Neutrophil (primary cell): ENCODE measurements at regions not wholly inside any gene's neighbourhood (a gene's known extent, or its start where the extent isn't known, plus 50 kb on each side); places are given as distances from the start of the nearest gene placed in this dataset.

Experiments
- H3K27ac ChIP-seq: fragments of 200-600 bp; sonication (generic); 2 replicates; pipeline ENCODE4 v1.5.1; 2016; ENCODE audit warnings: mild to moderate bottlenecking, moderate library complexity
- H3K27me3 ChIP-seq: fragments of 200-600 bp; sonication (generic); 2 replicates; pipeline ENCODE4 v1.6.0; 2016; ENCODE audit warnings: mild to moderate bottlenecking
- H3K36me3 ChIP-seq: fragments of 200-600 bp; sonication (generic); 2 replicates; pipeline ENCODE4 v1.5.1; 2017
- H3K4me1 ChIP-seq, 2 experiments: fragments of 200-600 bp in 1 of 2; sonication (generic) in 1 of 2; 1 replicate in 1 of 2; 2 replicates in 1 of 2; pipeline versions ENCODE4 v1.5.1 to v1.6.1; 2013 to 2016; ENCODE audit warnings: low read depth in 1 of 2, low read length in 1 of 2, mild to moderate bottlenecking in 1 of 2, moderate library complexity in 1 of 2; ENCODE audit not compliant: control insufficient read depth in 1 of 2, insufficient read depth in 1 of 2
- H3K4me3 ChIP-seq, 2 experiments: fragments of 200-600 bp in 1 of 2; sonication (generic) in 1 of 2; 1 replicate in 1 of 2; 2 replicates in 1 of 2; pipeline ENCODE4 v1.5.1; 2013 to 2016; ENCODE audit warnings: low read depth in 1 of 2, low read length in 1 of 2, mild to moderate bottlenecking in 1 of 2, moderate library complexity in 1 of 2
- H3K9me3 ChIP-seq: fragments of 200-600 bp; sonication (generic); 2 replicates; pipeline ENCODE4 v1.5.1; 2016
- CTCF ChIP-seq: fragments of 200-600 bp; sonication (generic); IDR thresholded peaks from 2 replicates; pipeline ENCODE4 v1.5.1; 2016; ENCODE audit warnings: antibody characterized with exemption

DNA sequence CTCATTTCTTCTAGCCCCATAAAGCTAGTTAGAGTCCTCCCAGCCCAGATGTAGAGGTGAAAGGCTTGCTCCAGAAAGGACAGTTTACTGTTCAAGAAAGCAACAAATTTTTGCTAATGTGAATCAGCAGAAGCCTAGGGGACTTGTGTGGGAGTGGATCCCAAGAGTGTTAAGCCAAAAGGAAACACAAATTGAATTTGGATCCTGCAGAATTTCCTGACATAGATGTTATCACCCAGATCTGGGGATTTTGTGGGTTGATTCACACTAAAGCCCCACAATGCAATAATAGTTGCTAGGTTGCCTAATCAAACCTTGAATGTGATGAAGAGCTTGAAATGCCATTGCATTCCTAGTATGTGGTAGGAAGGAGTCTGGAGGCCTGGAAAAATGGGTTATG, 135.2 kb upstream of the HS3ST3A1 start:
- H3K36me3 ChIP-seq, result no peaks in the 10 kb centered on the region
- no peaks in the 10 kb centered on the region for H3K4me1 ChIP-seq
- no peak overlapping the region for H3K27ac ChIP-seq
- H3K9me3 ChIP-seq, result no peaks in the 10 kb centered on the region
- H3K27me3 ChIP-seq, result no peaks in the 10 kb centered on the region
- no peak overlapping the region for H3K4me3 ChIP-seq
- no peak for TF ChIP-seq CTCF

DNA sequence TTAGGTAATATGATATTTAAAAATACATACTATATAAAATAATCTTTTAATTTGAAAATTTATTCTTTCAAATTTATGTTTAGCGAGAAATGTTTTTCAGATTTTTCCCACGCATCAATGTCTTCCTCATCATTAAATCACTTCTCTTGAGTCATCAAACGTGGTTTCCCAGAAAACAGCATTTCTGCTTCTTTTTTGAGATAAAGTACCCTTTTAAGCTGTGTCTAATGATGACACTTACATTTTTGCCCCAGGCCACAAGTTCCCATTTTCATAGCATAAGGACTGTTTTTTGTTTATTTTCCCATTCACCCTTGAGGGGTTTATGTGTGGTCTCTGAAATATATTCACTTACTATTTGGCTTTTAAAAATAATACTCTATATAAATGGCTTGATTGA, 139.0 kb upstream of the HS3ST3A1 start:
- TF ChIP-seq CTCF, result no peak
- Histone ChIP-seq H3K4me1 (no peaks in the 10 kb centered on the region), H3K27me3 (no peaks in the 10 kb centered on the region), H3K27ac (no peak overlapping the region), H3K4me3 (no peak overlapping the region), H3K36me3 (no peaks in the 10 kb centered on the region), H3K9me3 (no peaks in the 10 kb centered on the region)

DNA sequence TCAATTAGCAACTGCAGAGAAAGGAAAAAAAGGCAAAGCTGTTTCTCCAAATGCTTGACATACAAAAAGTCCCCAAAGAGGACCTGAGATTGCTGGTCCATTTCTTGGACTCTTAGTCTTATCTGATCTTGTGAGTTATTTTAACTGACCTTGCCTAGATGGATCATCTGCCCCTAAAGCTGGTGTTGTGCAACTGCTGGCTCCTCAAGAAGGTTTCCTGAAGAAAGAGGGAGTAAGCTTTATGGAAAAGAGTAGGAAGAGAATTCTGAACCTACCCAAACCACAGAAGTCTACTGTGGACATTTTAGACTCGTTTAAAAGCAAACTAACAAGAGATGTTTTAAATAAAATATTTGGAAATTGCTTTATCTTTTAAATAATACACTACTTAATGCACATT, 140.0 kb upstream of the HS3ST3A1 start:
- no peaks in the 10 kb centered on the region for H3K27me3 ChIP-seq
- H3K9me3 ChIP-seq, result no peaks in the 10 kb centered on the region
- no peaks in the 10 kb centered on the region for H3K4me1 ChIP-seq
- no peak overlapping the region for H3K27ac ChIP-seq
- no peak overlapping the region for H3K4me3 ChIP-seq
- no peaks in the 10 kb centered on the region for H3K36me3 ChIP-seq
- TF ChIP-seq CTCF, result no peak

- no peak overlapping the region for H3K27ac ChIP-seq
- no peak for TF ChIP-seq CTCF
- H3K9me3 ChIP-seq, result no peaks in the 10 kb centered on the region
- H3K4me1 ChIP-seq, result no peaks in the 10 kb centered on the region
- H3K27me3 ChIP-seq, result no peaks in the 10 kb centered on the region
- no peak overlapping the region for H3K4me3 ChIP-seq
- H3K36me3 ChIP-seq, result no peaks in the 10 kb centered on the region
Observed at GRCh38 chr17:13743906-13744305, 142.2 kb upstream of the HS3ST3A1 start.

DNA sequence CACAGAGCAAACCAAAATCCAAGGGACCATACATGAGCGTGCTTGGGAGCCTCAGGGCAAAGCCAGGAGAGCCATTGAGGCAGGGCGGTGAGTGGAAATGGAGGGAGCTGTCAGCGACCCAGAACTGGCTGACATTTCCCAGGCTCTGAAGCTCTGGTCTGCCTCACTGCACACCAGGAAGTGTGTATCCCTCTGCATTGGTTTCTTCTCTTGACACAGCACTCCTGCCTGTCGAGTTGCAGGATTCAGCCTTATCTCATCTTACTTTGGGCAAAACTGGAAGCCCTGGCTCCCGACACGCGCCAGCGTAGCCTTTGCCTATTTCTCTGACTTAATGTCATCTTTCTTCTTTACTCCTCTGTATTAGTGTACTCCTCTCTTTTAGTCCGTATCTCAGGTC, 144.7 kb upstream of the HS3ST3A1 start:
- no peaks in the 10 kb centered on the region for H3K36me3 ChIP-seq
- H3K27ac ChIP-seq, result no peak overlapping the region
- no peaks in the 10 kb centered on the region for H3K4me1 ChIP-seq
- no peak for TF ChIP-seq CTCF
- H3K4me3 ChIP-seq, result no peak overlapping the region
- no peaks in the 10 kb centered on the region for H3K27me3 ChIP-seq
- H3K9me3 ChIP-seq, result no peaks in the 10 kb centered on the region

- no peaks in the 10 kb centered on the region for H3K9me3 ChIP-seq
- no peaks in the 10 kb centered on the region for H3K36me3 ChIP-seq
- TF ChIP-seq CTCF, result no peak
- no peaks in the 10 kb centered on the region for H3K4me1 ChIP-seq
- no peak overlapping the region for H3K4me3 ChIP-seq
- H3K27me3 ChIP-seq, result no peaks in the 10 kb centered on the region
- no peak overlapping the region for H3K27ac ChIP-seq
Observed at GRCh38 chr17:13749166-13749890, 147.6 kb upstream of the HS3ST3A1 start.
